NB4 (cell line): ENCODE measurements at regions not wholly inside any gene's neighbourhood (a gene's known extent, or its start where the extent isn't known, plus 50 kb on each side); places are given as distances from the start of the nearest gene placed in this dataset.

Source experiments
- MYC ChIP-seq: IDR thresholded peaks from 2 replicates; pipeline ENCODE4 v1.6.1; 2011; ENCODE audit warnings: low read depth, low read length
- POLR2A ChIP-seq: IDR thresholded peaks from 2 replicates; pipeline ENCODE4 v1.6.1; 2011; ENCODE audit warnings: mild to moderate bottlenecking; ENCODE audit not compliant: insufficient read length; ENCODE audit errors: extremely low read depth
- TF ChIP-seq, protein P1 (sequence below): IDR thresholded peaks from one replicate; pipeline ENCODE4 v1.5.1; 2012; ENCODE audit warnings: low read depth, low read length
- TF ChIP-seq, protein P2 (sequence below): IDR thresholded peaks from 2 replicates; pipeline ENCODE4 v1.6.1; 2011; ENCODE audit warnings: low read depth, low read length

DNA sequence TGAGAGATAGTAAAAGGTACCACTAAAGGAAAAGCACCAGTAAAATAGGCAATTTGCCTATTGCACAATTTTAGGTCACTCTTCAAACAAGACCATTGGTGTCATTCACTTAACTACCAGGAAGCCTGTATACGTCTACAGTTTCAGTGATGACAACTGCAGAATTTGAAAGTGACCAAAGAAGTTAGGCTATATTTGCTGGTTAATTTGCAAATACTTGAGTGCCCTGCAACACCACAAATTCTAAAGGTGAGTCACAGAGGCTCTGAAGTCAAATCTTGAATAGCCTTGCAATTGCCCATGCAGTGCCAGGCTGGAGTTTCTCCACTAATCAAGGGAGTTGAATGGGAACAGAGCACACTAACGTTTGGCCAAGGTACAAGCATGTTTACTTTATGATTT lies 128.7 kb upstream of the CCDC68 start:
- TF ChIP-seq POLR2A (no peak), MYC (no peak)
- TF ChIP-seq, protein P1, sequence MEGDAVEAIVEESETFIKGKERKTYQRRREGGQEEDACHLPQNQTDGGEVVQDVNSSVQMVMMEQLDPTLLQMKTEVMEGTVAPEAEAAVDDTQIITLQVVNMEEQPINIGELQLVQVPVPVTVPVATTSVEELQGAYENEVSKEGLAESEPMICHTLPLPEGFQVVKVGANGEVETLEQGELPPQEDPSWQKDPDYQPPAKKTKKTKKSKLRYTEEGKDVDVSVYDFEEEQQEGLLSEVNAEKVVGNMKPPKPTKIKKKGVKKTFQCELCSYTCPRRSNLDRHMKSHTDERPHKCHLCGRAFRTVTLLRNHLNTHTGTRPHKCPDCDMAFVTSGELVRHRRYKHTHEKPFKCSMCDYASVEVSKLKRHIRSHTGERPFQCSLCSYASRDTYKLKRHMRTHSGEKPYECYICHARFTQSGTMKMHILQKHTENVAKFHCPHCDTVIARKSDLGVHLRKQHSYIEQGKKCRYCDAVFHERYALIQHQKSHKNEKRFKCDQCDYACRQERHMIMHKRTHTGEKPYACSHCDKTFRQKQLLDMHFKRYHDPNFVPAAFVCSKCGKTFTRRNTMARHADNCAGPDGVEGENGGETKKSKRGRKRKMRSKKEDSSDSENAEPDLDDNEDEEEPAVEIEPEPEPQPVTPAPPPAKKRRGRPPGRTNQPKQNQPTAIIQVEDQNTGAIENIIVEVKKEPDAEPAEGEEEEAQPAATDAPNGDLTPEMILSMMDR: no peak
- TF ChIP-seq, protein P2, sequence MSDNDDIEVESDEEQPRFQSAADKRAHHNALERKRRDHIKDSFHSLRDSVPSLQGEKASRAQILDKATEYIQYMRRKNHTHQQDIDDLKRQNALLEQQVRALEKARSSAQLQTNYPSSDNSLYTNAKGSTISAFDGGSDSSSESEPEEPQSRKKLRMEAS: no peak
